ENCODE measurements at regions not wholly inside any gene's neighbourhood (a gene's known extent, or its start where the extent isn't known, plus 50 kb on each side); places are given as distances from the start of the nearest gene placed in this dataset.

DNA sequence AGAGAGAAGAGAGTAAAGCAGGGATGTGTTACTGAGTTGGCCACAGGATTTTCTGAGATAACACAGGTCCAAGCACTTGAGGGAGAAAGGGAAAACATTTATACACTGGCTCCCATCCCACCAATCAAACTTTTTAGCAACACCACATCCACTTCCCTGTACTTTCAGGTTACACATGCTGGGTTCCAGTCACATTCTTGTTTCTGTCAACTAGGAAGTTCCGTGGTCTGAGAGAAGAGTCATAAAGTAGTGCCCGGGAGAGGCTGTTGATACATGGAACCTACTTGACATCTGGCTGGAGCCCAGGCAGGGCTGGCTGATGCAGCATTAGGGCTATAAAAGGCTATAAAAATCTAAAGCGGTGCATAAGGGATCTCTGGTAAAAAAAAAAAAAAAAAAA is 473.9 kb upstream of the COX7C start:
- TF ChIP-seq MYC (IDR thresholded peaks at IDR 0.05; ENCODE audit: low read depth, low read length), result no peak
- TF ChIP-seq MAX (IDR thresholded peaks at IDR 0.05; ENCODE audit: low read depth, low read length), result no peak
- TF ChIP-seq CTCF (IDR thresholded peaks at IDR 0.05; ENCODE audit: low read depth, low read length), result no peak
- no peak for TF ChIP-seq POLR2A (IDR thresholded peaks at IDR 0.05; ENCODE audit: extremely low read depth, insufficient read length)
- no peak overlapping the region for H3K4me3 ChIP-seq (ENCODE audit: low read depth, low read length)
- DNase-seq (ENCODE audit: low read depth), result no peak

DNA sequence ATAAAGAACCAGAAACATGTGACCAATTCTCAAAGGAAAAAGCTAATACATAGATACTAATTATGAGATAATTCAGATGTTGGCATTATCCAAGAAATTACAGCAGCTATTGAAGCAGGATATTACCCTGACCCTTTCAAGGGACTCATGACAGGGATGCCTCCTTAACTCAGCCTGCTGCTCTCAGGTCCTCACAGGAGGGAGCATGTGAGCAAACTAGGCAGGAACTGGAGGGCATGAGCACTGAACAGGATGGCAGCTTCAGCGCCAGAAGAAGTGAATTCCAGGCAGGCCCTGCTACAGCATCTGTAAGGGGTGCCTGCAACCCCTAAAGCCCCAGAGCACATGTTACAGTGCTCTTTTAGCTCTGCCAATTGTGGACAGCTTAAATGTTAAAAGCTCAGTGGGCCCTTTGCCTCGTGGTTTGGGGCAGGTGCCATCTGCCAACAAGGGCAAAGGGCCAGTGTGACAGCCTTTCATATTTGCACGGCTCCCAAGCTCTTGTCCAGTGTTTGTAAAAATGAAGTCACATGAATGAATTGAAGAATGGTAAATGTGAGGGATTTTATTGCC is 464.7 kb upstream of the COX7C start:
- TF ChIP-seq POLR2A (IDR thresholded peaks at IDR 0.05; ENCODE audit: extremely low read depth, insufficient read length) (no peak), MAX (IDR thresholded peaks at IDR 0.05; ENCODE audit: low read depth, low read length) (no peak), CTCF (IDR thresholded peaks at IDR 0.05; ENCODE audit: low read depth, low read length) (no peak), MYC (IDR thresholded peaks at IDR 0.05; ENCODE audit: low read depth, low read length) (no peak)
- no peak for DNase-seq (ENCODE audit: low read depth)
- H3K4me3 ChIP-seq (ENCODE audit: low read depth, low read length), result no peak overlapping the region

GRCh38 chr5:86155796-86156195 is 461.9 kb upstream of the COX7C start:
- H3K4me3 ChIP-seq (ENCODE audit: low read depth, low read length), result no peak overlapping the region
- no peak for TF ChIP-seq MAX (IDR thresholded peaks at IDR 0.05; ENCODE audit: low read depth, low read length)
- TF ChIP-seq CTCF (IDR thresholded peaks at IDR 0.05; ENCODE audit: low read depth, low read length), result no peak
- TF ChIP-seq MYC (IDR thresholded peaks at IDR 0.05; ENCODE audit: low read depth, low read length), result no peak
- no peak for DNase-seq (ENCODE audit: low read depth)

GRCh38 chr5:86170194-86170593 is 447.5 kb upstream of the COX7C start:
- TF ChIP-seq MYC (IDR thresholded peaks at IDR 0.05; ENCODE audit: low read depth, low read length) (no peak), MAX (IDR thresholded peaks at IDR 0.05; ENCODE audit: low read depth, low read length) (no peak), CTCF (IDR thresholded peaks at IDR 0.05; ENCODE audit: low read depth, low read length) (no peak), POLR2A (IDR thresholded peaks at IDR 0.05; ENCODE audit: extremely low read depth, insufficient read length) (no peak)
- DNase-seq (ENCODE audit: low read depth), result no peak
- no peak overlapping the region for H3K4me3 ChIP-seq (ENCODE audit: low read depth, low read length)

DNA sequence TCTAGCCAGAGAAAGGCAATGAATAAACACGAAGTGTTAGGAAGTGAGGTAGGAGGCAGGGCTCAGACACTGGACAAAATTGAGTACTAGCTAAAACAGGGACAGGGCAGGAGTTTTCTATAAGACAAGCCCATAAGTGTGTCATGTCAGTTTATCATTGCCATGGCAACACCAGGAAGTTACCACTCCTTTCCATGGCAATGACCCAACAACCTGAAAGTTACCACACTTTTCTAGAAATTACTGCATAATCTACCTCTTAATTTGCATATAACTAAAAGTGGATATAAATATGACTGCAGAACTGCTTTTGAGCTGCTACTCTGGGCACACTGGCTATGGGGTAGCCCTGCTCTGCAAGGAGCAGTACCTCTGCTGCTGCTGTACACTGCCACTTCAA is 442.5 kb upstream of the COX7C start:
- no peak for DNase-seq (ENCODE audit: low read depth)
- TF ChIP-seq POLR2A (IDR thresholded peaks at IDR 0.05; ENCODE audit: extremely low read depth, insufficient read length) (no peak), MAX (IDR thresholded peaks at IDR 0.05; ENCODE audit: low read depth, low read length) (no peak), CTCF (IDR thresholded peaks at IDR 0.05; ENCODE audit: low read depth, low read length) (no peak), MYC (IDR thresholded peaks at IDR 0.05; ENCODE audit: low read depth, low read length) (no peak)
- H3K4me3 ChIP-seq (ENCODE audit: low read depth, low read length), result no peak overlapping the region

GRCh38 chr5:86199287-86199686 is 418.5 kb upstream of the COX7C start:
- no peak for DNase-seq (ENCODE audit: low read depth)
- H3K4me3 ChIP-seq (ENCODE audit: low read depth, low read length), result no peak overlapping the region
- TF ChIP-seq POLR2A (IDR thresholded peaks at IDR 0.05; ENCODE audit: extremely low read depth, insufficient read length) (no peak), MAX (IDR thresholded peaks at IDR 0.05; ENCODE audit: low read depth, low read length) (no peak), MYC (IDR thresholded peaks at IDR 0.05; ENCODE audit: low read depth, low read length) (no peak), CTCF (IDR thresholded peaks at IDR 0.05; ENCODE audit: low read depth, low read length) (no peak)

Measured in NB4 (cell line).